Stimulated activated naive CD8-positive, alpha-beta T cell treated with anti-CD3 and anti-CD28 coated beads, Interleukin-15, Interleukin-2, amounts not matched to agents 100 U/mL and 50 U/mL, for 24 hours (primary cell): ENCODE measurements at regions not wholly inside any gene's neighbourhood (a gene's known extent, or its start where the extent isn't known, plus 50 kb on each side); places are given as distances from the start of the nearest gene placed in this dataset.
"Not testable (repeated sequence)": the region's sequence is repeated elsewhere in the genome, so short reads cannot be mapped to it uniquely, and the experiment has no call there.

ENCODE experiments used
- ATAC-seq: fragments of 150-1000 bp; cut with Tn5 transposase; one replicate; pipeline ENCODE4 v1.10.0; 2021
- DNase-seq: peaks from one replicate; pipeline ENCODE4 v3.0.0; 2021

DNA sequence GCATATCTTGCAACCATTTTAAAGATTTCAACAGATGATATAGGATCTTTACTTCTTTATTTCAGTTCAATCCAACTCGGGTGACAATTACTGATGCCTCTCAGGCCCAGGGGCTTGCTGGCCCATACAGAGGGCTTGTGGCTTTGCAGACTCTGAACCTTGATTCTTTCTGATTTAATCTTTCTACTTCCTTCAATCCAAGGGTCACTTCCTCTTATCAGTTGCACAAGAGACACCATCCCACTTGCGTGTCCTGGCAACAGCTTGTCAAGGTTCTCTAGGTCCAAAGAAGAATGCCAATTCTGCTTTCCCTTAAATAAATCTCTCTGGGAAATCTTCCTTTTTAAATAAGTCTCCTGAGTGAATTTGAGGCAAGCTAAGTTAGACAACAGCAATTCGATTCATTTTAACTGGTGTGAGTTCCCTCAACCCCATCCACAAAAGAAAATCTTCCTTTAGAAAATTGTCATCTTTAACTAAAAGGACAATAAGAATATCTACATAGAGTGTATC lies 75.1 kb upstream of the KIF2A start:
- not testable (repeated sequence) for ATAC-seq, DNase-seq

DNA sequence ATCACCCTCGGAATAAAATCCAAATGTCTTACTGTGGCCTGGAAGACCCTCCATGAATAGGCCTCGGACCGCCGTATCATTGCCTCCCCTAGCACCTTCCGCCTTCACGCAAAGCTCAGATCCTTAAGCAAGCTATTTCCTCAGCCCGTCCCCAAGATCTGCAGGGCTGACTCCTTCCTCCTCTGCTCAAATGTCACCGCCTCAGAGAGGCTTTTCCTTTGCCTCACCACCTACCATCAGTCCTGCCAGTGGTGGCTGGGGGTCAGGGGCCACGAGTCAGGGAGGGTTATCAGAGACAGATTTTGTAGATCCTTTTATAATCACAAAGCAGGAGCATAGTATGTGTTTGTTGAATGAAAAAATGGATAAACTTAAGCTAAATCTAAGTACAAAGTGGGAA lies 74.4 kb upstream of the KIF2A start:
- DNase-seq (no peak), ATAC-seq (no peak)

DNA sequence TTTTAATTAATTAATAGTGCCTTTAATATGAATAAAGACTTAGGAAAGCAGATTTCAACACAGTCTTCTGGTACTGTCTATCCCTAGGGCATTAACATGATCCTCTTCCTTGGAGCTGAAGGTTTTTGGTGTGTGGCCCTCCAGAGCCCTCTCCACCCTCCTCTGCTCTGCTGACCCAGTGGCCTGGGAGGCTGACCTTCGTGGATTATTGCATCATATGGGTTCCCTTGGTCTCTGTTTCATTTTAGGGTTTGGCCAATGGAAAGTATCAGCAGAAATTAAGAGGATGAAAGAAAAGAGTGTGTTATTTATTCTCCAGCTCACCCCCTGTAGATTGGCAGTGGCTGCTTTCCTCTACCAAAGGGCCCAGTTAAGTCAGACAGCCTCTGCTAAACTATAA lies 73.8 kb upstream of the KIF2A start:
- ATAC-seq, DNase-seq: not testable (repeated sequence)

DNA sequence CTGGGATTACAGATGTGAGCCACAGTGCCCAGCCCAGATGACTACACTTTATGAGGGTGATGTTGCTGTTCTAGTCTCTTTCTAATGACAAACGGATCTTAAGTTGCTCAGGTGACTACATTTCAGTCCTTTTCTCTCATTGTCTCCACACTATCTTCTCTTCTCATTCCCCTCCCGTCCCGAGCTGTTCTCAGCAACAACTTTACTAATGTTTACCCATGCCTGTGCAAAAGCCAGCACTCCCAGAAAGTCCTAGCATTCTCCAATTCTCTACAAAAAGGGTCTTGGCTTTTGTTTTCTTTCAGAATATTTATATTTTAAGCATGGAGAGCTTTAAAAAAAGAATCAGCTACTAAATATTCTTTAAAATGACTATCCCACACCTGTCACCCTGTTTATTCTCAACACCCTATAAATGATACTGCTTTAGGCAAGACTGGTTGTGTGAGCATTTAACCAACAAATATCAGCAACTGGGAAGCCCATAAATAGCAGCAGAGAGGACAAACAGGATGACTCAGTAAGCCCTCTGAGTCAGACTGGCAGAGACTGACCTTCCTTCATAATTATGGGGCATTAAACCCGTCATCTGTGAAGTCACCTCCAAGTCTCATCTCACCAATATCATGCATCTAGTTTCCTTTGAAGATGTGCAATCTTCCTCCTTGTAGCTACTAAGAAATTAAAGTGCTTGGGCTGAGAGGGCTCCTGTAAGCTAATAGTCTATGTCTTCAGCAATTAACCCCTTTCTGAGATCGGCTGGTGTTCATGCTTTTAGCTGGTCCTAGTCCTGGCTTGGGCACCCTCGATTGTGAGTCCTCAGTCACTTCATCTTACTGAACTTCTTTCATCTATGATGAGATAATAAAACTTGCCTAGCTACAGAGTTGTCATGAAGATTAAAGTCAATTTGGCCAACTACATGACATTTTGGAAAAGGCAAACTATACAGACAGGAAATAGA lies 72.6 kb upstream of the KIF2A start:
- ATAC-seq, result peak; percentile 69

DNA sequence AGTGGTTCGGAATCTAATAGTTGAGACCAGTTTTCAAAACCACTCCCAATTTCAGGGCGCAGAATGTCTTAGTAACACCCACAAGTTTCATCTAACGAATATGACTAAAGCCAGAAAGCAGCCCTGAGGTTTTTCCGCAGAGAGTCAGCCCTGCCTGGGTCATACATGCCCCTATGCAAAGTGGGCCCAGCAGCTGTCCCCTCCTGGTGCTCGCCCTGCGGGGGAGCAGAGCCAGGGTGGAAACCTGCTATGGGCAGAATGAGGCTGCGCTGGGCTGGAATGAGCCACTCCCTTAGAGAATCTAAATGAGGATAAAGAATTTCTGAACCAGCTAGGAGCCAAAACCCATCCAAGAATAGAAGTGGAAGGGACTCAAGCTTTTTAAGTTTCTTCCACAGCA lies 69.4 kb upstream of the KIF2A start:
- ATAC-seq (peak; percentile 94), DNase-seq (peak; percentile 65)

More for the DNA sequence above, 72.6 kb upstream of the KIF2A start:
- not testable (repeated sequence) for DNase-seq

DNA sequence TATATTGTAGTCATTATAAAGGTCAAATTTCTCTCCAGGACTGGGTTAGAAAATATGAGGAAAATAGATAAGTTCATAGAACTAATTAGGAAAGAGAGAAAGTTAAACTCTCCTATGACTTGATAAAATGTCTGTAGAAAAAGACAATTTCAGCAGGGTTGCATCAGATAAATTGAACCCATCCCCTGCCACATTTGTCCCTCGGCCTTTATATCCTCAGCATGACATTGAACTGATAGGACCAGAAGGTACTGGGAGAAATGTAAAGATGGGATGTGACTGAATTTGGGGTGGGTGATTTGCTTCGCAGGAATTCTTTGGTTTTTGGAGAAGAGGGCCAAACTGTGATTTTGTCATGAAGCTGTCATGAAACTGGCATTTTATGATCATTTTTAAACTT lies 68.1 kb upstream of the KIF2A start:
- not testable (repeated sequence) for ATAC-seq, DNase-seq

DNA sequence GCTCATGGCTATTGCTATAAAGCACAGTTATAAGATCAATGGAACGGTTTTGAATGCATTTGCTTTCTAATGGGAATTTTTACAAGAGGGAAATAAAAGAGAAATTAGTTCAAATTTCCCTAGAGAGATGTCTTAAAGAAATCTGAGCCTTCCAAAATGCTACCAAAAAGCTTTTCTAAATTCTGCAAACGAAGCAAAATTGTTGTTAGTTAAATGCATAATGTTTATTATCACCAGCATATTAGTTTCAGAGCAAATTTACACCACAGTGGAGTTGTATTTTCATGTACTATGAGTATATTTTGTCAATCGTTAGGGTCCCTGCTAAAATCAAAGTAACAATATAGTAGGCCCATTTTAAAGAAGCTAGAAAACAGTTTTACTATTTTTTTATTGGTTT lies 67.4 kb upstream of the KIF2A start:
- not testable (repeated sequence) for DNase-seq, ATAC-seq

DNA sequence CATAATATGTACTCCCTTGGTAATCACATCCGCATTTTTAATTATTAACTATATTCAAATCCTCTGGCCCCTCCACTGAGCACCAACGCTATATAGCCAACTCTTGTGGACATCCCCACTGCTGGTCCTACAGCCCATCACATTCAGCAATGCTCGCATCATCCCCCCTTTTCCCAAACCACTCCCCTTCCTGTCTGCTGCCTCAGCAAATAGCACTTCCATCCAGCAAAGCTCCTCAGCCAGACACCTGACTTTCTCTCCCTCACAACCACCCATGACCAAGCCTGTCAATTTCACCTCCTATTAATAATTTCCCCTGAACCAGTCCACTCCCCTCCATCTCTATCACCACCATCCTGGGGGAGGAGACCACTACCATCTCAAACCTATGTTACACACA lies 65.5 kb upstream of the KIF2A start:
- not testable (repeated sequence) for DNase-seq, ATAC-seq

DNA sequence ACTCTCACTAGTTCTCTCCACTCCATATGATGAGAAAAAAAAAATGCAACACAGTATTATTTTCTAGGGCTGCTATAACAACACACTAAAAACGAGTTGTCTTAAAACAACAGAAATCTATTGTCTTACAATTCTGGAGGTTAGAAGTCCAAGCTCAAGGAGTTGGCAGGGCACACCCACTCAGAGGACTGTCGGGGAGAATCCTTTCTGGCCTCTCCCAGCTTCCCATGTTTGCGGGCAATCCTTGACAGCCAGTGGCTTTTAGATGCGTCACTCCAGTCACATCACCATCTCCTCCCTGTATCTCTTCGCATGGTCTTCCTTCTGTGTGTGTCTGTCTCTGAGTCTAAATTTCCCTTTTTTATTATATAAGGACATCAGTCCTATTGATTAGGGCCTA lies 64.0 kb upstream of the KIF2A start:
- DNase-seq, ATAC-seq: not testable (repeated sequence)

DNA sequence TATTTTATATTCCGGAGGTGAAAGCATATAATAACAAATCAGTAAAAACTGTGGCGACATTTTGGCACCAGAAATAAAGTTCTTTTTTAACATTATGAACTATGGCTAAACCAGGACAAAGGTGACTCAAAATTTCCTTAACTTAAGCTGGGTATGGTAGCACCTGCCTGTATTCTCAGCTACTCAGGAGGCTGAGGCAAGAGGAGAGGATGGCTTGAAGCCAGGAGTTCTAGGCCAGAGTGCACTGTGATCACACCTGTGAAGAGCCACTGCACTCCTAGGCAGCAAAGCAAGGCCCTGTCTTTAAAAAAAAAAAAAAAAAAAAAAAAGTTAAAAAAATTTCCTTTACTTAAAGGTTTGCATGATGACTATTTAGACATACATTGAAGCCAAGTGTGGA lies 63.0 kb upstream of the KIF2A start:
- peak; percentile 32 for ATAC-seq

DNA sequence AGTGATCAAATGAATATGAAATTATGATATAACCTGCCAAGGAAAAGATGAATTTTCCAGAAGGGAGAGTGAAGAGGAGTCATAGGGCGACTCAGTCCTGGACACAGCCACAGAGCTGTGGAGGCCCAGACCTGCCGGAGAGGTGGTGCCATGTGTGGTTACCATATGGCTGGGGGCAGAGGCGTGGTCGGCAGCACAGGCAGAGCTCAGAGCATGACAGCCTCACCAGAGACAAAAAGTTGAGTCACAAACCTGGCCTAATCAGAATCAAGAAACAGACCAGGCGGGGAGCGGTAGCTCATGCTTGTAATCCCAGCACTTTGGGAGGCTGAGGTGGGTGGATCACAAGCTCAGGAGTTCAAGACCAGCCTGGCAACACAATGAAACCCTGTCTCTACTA lies 57.8 kb upstream of the KIF2A start:
- ATAC-seq, result peak; percentile 78
- DNase-seq, result peak; percentile 54

More for the DNA sequence above, 63.0 kb upstream of the KIF2A start:
- DNase-seq, result not testable (repeated sequence)

DNA sequence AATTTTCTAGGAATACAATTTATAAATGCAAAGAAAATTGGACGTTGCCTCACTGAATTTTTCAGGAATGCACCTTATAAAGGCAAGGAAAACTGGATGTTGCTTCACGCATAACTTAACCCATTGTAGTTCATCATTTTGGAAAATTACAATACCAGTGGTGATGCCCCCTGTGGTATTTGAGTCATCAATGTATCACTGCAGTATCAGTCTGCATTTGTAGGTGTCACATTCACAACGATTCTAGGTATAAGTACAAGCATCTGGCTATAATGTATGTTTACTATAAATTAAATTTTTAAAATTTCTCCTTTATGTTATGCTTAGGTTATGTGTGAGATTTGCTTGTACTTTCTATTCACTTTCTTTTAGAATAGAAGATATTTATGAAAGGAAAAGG lies 55.9 kb upstream of the KIF2A start:
- peak; percentile 80 for ATAC-seq
- DNase-seq, result not testable (repeated sequence)

DNA sequence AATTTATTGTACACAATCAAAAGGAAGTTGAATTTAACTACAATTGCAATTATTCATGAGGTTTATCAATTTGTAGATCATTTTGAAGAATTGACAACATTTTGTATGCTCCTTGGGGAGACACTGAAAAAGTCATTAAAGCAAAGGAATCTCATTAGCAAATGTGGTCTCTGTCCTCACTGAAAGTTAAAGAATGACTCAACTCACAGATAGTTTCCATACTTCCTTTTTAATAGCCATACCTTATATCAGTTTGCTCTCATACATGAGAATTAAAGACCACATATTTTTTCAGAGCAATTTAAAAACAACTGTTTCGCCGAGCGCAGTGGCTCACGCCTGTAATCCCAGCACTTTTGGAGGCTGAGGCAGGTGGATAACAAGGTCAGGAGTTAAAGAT lies 55.1 kb upstream of the KIF2A start:
- not testable (repeated sequence) for ATAC-seq, DNase-seq

DNA sequence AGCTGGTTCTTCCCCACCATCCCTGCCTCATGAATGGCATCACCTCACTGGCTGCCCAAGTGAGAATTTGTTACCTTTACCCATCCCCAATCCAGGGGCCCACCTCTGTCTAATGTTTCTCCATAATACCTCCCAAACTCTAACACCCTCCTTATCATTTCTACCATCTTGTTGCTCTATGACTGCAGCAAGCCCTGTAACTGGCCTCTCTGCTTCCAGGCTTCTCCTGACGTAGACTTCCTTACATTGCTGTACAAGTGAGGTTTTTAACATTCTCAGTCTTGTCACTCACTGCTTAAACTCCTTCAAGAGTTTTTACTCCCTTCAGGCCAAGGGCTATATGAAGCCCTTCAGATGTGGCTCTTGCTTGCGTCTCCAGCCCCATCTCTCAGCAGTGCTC lies 53.5 kb upstream of the KIF2A start:
- not testable (repeated sequence) for ATAC-seq, DNase-seq

DNA sequence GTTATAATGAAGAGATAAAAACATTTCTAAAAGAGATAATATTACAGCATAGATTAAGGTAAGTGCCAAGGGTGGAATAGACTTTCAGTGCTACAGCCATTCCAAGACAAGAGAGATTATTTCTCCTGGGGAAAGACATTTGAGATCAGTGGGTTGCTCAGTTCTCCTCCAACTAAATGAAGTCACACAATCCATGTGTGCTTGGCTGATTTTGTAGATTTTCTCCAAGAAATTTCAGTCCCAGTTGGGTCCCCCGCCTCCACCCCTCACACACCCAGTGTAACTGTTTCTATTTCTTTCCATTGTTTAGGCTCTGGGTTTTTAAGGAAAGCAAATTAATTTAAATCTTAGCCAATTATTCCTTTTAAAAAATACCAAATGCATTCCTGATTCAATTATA lies 50.5 kb upstream of the KIF2A start:
- not testable (repeated sequence) for ATAC-seq, DNase-seq

DNA sequence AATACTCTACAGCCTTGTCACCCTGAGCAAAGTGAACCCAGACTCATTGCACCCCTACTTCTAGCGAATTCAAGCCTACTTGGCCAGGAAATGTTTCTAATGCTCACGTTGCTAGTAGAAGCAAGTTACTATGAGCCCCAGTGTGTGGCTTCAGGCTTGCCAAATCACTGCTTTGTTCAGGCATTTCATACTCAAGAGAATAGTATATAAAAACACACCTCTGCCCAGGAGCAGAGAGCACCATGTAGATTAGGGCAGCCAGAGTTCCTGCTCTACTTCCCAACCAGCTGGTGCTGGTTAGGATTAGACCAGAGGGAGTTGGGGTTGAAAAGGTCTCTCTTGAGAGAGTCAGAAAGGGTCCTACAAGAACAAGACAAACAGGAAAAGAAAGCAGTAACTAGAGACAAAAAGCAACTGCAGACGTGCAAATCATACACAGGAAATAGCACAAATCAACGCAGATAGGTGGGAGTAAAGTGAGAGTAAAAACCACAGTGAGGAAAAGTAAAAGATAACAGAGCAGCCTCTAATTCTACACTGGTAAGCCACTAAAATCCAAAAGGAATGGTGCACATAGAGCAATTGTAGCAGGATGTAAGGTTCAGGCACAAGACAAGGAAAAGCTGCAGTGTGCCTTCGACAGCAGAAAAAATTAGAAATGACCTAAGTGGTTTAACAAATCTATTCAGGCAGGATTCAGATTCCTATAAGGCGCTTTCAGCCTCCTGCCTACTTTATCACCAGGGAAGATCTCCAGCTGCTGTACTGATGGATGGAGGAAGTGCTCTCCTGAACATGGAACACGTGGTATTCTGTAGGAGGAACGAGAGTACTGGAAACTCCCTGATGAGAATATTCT lies 49.6 kb upstream of the KIF2A start:
- ATAC-seq (peak; percentile 54), DNase-seq (no peak)
